ENCODE measurements at regions not wholly inside any gene's neighbourhood (a gene's known extent, or its start where the extent isn't known, plus 50 kb on each side); places are given as distances from the start of the nearest gene placed in this dataset.

DNA sequence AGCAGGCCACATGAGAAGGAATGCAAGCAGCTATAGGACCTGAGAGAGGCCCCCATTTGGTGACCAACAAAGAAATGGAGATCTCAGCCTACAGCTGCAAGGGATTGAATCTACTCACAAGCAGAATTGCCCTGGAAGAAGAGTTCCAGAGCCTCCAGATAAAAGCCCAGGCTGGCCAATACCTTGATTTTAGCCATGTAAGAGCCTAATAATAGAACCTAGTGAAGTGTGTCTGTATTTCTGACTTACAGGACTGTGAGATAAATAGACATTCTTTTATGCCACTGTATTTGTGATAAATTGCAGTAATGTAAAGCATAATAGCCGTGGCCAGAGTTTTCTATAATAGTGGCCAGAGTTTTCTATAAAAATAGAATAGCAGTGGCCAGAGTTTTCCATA is 254.6 kb downstream of the PYDC2 start:
- TF ChIP-seq POLR2A (IDR thresholded peaks at IDR 0.05) (no peak), EP300 (IDR thresholded peaks at IDR 0.05) (no peak)
- TF ChIP-seq, protein P1, sequence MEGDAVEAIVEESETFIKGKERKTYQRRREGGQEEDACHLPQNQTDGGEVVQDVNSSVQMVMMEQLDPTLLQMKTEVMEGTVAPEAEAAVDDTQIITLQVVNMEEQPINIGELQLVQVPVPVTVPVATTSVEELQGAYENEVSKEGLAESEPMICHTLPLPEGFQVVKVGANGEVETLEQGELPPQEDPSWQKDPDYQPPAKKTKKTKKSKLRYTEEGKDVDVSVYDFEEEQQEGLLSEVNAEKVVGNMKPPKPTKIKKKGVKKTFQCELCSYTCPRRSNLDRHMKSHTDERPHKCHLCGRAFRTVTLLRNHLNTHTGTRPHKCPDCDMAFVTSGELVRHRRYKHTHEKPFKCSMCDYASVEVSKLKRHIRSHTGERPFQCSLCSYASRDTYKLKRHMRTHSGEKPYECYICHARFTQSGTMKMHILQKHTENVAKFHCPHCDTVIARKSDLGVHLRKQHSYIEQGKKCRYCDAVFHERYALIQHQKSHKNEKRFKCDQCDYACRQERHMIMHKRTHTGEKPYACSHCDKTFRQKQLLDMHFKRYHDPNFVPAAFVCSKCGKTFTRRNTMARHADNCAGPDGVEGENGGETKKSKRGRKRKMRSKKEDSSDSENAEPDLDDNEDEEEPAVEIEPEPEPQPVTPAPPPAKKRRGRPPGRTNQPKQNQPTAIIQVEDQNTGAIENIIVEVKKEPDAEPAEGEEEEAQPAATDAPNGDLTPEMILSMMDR (IDR thresholded peaks at IDR 0.05) = no peak

Measured in ovary (tissue), 3 donors.